ENCODE measurements at regions not wholly inside any gene's neighbourhood (a gene's known extent, or its start where the extent isn't known, plus 50 kb on each side); places are given as distances from the start of the nearest gene placed in this dataset.

DNA sequence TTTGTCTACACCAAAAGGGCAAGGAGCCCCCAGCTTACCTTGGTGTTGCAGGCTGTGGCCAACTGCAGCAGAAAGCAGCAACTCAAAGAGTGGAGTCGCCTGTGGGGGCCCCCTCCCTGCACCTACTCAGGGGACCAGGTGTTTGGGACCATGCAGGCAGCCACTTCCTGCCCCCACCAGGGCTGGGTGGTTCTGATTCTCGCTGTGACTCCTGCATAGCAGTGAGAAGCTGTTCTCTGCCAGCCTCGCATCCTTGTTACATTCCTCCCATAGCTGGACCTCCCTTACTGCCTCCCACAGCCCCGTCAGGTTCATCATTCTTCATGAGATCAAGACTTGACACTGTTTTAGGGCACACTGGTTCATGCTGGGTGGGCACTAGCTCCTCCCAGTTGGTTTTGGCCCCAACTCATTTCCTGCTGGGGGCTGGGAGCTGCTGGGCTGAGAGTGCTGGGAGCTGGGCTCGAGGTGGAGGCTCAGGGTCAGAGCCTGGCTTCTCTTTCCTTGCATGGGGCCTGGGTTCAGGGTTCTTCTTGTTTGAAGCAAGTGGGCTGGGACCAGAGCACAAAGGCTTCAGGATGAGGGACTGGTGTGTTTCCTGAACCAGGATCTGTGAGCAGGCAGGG is 146.9 kb upstream of the C1orf174 start:
- no peak for DNase-seq

DNA sequence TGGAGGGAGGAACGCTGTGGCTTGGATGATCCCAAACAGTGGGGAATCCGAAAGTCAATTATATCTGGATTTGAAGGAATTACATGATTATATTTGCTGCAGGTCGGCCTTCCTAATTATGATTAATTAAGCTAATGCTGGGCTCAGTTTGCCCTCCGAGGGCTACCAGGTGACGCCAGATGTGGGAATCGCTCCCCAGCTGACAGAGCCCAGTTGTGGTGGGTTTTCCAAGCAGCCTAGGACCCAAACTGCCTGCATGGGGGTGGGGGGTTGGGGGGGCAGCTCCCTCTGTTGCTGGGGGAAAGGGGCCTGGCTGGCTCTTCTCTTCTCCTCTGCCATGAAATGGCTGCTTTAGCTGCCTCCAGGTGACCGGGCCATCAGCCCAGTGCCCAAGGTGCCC is 147.6 kb upstream of the C1orf174 start:
- no peak for DNase-seq

DNA sequence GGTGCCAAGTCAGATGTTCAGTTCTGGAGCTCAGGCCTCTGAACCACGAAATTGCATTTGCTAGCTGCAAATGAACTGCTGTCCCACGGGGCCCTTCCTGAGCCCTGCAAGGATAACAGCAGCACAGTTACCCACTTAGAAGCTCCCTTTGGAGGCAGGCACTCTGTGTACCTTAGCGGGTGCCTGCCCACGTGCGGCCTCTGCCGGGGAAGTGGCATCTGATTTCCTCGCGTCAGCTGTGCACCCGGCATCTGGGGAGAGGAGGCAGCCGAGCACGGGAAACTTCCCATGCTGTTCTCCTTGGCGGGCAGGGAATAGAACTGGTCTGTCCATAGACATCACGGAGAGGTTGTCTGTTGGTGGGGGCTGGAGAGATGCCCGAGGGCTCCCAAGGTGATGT is 148.0 kb upstream of the C1orf174 start:
- DNase-seq: peak; percentile 63

DNA sequence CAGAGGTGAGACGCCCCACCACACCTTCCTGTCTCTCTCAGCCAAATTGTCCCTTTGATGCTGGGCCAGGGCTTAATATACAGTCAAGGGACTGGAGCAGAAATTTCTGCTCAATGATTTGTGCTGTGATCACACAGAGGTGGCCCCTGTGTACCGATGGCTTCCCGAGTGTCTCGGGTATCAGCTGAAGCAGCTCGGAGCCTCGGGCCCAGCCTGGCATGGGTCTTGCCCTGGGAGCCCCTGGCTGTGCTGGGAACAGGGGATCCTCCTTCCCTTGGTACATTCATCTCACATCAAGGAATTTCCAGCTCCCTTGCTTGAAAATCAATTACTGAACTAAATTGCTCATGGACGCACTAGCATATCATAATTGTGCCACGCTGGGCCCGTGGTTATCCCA is 148.8 kb upstream of the C1orf174 start:
- DNase-seq: no peak

- no peak for DNase-seq
These were observed 150.9 kb upstream of the C1orf174 start for GRCh38 chr1:4050998-4051397.

DNA sequence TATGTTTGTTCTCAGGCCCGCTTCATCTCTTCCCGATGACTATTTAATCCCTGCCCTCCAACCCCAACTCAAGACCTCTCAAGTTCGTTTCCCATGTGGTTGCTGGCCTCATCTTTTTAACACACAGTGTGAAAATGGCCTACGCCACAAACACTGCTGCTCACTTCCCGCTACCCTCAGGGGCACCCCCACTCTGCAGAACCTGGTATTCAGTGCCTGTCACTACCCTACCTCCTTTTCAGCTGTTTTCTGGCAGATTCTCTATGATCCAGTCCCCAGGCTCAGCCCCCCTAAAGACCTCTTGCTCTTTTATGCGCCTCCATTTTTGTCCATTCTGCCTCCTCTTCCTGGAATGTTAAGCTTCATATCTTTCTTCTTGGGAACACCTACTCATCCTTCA is 152.6 kb upstream of the C1orf174 start:
- no peak for DNase-seq

DNA sequence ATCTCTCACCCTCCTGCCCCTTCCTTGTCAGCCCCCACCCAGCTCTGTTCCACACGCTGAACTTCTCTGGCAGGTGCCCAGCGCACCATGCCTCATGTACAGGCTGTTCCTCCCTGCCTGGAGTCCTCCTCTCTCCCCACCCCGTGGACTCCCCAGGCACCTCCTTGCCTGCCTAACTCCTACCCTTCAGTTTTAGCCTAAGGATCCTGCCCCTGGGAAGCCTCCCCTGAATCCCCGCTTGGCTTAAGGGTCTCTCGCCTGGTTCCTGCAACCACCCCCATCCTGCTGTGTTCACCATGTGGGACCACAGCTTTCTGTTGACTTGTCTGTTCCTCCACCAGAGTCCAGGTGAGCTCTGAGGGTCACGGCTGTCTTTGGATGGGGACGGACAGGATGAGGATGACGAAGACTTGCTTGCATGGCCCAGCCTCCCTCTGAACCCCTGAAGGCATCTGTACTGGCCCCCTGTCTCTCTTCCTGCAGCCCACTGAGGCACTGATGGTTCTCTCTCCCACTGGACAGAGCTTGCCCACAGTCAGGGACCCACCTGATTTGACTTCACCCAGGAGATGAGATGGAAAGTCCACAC is 153.2 kb upstream of the C1orf174 start:
- DNase-seq: no peak

- no peak for DNase-seq
These were observed 153.7 kb upstream of the C1orf174 start for GRCh38 chr1:4053774-4054173.

DNA sequence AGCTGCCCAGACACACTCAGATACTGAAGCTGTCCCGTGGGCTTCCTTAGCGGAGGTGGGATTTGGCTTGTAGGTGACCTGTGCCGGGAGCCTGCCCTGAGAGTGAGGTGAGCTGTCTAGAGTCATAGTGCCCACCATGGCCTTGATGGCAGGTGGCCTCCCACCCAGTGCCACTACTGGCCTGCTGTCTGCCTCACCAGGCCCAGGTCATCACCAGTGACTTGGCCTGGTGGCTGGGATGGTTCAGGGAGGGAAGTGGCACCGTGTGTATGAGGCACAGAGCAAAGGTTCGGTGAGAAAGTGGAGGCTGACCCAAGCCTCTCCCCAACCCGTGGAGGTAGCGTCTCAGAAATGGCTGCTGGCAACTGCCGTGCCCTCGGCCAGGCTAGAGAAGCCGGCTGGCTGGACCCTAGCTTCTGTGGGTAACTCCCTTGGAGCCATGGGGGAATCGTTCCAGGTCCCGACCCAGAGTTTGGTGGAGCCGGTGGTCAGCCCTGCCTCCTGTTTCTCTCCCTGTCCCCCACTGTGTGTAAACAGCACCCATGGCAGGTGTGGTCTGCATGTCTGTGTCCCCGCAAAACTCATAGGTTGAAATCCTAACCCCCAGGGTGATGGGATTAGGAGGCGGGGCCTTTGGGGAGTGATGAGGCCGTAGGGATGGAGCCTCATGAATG is 155.4 kb upstream of the C1orf174 start:
- DNase-seq: no peak

- DNase-seq: no peak
These were observed 156.3 kb upstream of the C1orf174 start for GRCh38 chr1:4056422-4056821.

GRCh38 chr1:4056989-4057388 is 156.9 kb upstream of the C1orf174 start:
- no peak for DNase-seq

DNA sequence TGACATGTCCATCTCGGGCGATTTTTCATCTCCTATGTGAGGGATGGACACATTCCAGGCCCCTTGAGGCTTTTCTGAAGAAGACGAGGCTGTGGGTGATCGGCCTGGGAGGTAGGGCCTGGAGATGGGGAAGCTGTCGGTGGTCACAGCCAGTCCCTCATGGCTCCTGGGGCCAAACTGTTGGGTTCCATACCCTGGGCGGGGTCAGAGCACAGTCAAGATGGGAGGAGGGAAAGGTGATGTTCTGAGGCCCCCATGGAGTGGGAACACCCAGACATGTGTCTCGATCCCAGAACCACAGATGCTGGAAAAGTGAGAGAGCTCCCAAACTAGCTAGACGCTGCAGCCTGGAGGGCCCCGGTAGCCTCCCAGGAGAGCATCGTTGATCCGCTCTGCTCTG is 157.5 kb upstream of the C1orf174 start:
- no peak for DNase-seq

DNA sequence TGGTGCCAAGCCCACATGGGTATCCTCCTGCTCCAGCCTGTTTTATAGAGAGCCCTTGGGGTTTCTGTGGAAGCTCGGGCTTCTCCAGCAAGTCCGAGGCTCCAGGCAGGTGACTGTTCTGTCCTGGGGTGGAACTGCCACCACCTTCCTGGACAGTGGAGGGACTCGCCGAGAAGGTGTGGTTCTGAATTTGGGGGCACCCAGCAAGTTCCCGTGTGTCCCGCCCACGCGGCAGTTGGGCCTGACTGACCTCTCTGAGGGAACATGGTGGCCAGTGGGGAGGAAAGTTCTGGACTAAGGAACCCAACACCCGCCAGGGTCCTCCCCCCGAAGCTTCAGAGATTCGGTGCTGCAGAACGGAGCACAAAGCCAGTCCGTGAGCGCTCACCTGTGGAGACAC is 158.1 kb upstream of the C1orf174 start:
- DNase-seq: no peak

DNA sequence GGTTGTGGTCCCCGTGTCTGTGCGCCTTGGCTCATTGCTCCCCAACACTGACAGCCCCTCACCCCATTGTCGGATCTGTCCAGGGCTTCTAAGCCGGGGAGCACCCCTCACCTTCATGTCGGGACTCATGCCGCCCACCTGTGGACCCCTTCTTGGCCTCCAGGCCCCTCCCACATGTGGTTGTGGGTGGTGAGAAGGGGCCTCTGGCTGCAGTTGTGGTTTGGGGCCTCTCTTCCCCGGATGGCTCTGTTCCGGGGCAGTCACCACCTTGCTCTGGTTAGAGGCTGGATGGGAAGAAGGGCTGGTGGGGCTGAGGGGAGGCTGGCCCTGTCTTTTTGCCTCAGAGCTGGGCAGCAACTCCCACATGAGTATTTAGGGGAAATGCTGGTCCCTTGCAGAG is 158.6 kb upstream of the C1orf174 start:
- DNase-seq: no peak

DNA sequence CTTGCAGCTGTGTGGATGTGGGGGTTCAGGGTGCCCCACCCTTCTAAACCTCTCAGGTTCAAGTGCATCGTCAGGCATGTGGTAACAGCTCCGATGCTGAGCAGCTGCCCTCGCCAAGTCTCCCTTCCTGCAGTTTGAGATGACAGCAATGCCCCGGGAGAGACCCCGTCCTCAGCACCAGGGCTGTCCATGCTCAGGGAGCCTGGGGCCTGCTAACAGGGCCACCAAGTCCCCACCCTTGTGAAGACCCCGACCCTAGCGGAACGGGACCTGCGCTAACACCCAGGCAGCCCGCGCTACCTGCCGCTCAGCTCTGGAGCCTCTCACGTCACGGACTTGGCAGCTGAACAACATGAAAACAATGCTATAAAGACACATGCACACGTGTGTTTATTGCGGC is 159.2 kb upstream of the C1orf174 start:
- DNase-seq: no peak

GRCh38 chr1:4060850-4061249 is 160.8 kb upstream of the C1orf174 start:
- no peak for DNase-seq

- no peak for DNase-seq
These were observed 161.5 kb upstream of the C1orf174 start for GRCh38 chr1:4061521-4062031.

DNA sequence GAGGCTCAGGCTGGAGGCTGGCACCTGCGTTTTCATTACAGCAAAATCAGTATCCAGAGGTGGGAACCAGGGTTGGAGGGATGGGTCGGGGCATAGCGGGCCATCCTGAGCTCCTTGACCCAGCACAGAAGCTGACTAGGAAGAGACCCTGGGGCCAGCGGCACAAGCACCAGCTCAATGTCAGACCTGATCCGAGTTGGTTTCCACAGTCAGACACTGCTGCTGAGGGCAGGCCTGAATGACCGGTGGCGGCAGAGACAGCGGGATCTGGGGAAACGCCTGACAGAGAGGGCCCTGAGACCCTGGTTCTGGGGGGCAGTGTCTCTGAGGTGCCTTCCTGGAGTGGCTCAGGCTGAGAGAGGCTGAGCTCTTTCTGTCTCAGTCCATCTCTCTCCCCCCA is 162.0 kb upstream of the C1orf174 start:
- DNase-seq: no peak

GRCh38 chr1:4062560-4062959 is 162.5 kb upstream of the C1orf174 start:
- DNase-seq: no peak

GRCh38 chr1:4062992-4063391 is 162.9 kb upstream of the C1orf174 start:
- no peak for DNase-seq

DNA sequence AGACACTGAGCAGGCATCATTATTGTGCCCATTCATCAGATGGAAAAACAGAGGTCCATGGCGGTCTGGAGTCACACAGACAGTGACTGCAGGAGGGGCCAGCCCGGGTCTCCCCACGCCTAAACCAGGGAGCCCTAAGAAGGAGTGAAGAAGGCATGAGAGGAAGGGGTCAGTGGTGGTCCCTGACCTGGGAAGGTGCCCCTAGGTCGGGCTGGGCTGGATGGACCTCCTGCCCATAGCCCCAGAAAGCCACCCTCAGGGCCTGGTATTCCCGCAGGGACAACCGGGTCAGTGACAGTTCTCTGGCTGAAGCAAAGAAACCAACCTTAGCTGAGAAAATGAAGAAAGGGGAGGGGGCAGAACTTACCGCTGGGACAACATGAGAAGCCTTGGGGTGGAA is 163.4 kb upstream of the C1orf174 start:
- DNase-seq: no peak

- no peak for DNase-seq
These were observed 164.2 kb upstream of the C1orf174 start for GRCh38 chr1:4064150-4064889.

- peak; percentile 43 for DNase-seq
These were observed 167.0 kb upstream of the C1orf174 start for GRCh38 chr1:4066860-4067599.

Measured in eye (tissue), 1 donor.